HG03442 (cell line): ENCODE measurements at regions not wholly inside any gene's neighbourhood (a gene's known extent, or its start where the extent isn't known, plus 50 kb on each side); places are given as distances from the start of the nearest gene placed in this dataset.

Experiments used
- ATAC-seq: cut with Tn5 transposase; IDR thresholded peaks from one replicate; pipeline ENCODE4 v1.9.1; 2021; ENCODE audit warnings: mild to moderate bottlenecking, moderate library complexity; ENCODE audit not compliant: unreplicated experiment

- ATAC-seq: no peak
Observed at GRCh38 chr7:51757960-51758359, 441.4 kb upstream of the COBL start.

- ATAC-seq: no peak
Observed at GRCh38 chr7:51732951-51733350, 416.3 kb upstream of the COBL start.

GRCh38 chr7:51732116-51732515 is 415.5 kb upstream of the COBL start:
- ATAC-seq: no peak

- ATAC-seq: no peak
Observed at GRCh38 chr7:51731075-51731474, 414.5 kb upstream of the COBL start.

- ATAC-seq: no peak
Observed at GRCh38 chr7:51727441-51727840, 410.8 kb upstream of the COBL start.

GRCh38 chr7:51706851-51707250 is 390.2 kb upstream of the COBL start:
- ATAC-seq: no peak

GRCh38 chr7:51705701-51706100 is 389.1 kb upstream of the COBL start:
- no peak for ATAC-seq

- no peak for ATAC-seq
Observed at GRCh38 chr7:51702673-51703072, 386.1 kb upstream of the COBL start.

- no peak for ATAC-seq
Observed at GRCh38 chr7:51701935-51702334, 385.3 kb upstream of the COBL start.

GRCh38 chr7:51700593-51701215 is 384.1 kb upstream of the COBL start:
- no peak for ATAC-seq

- no peak for ATAC-seq
Observed at GRCh38 chr7:51693258-51693657, 376.6 kb upstream of the COBL start.

GRCh38 chr7:51689547-51689946 is 372.9 kb upstream of the COBL start:
- ATAC-seq: no peak

- ATAC-seq: no peak
Observed at GRCh38 chr7:51685794-51686193, 369.2 kb upstream of the COBL start.

- ATAC-seq: no peak
Observed at GRCh38 chr7:51680594-51681399, 364.2 kb upstream of the COBL start.

GRCh38 chr7:51679358-51679757 is 362.7 kb upstream of the COBL start:
- no peak for ATAC-seq

GRCh38 chr7:51666751-51667150 is 350.1 kb upstream of the COBL start:
- no peak for ATAC-seq

- ATAC-seq: no peak
Observed at GRCh38 chr7:51666266-51666665, 349.7 kb upstream of the COBL start.

GRCh38 chr7:51665045-51665780 is 348.6 kb upstream of the COBL start:
- no peak for ATAC-seq

- ATAC-seq: no peak
Observed at GRCh38 chr7:51660516-51660915, 343.9 kb upstream of the COBL start.

- ATAC-seq: no peak
Observed at GRCh38 chr7:51658684-51659083, 342.1 kb upstream of the COBL start.

GRCh38 chr7:51647931-51648351 is 331.3 kb upstream of the COBL start:
- ATAC-seq: no peak

GRCh38 chr7:51647486-51647885 is 330.9 kb upstream of the COBL start:
- ATAC-seq: no peak
